ENCODE measurements at regions not wholly inside any gene's neighbourhood (a gene's known extent, or its start where the extent isn't known, plus 50 kb on each side); places are given as distances from the start of the nearest gene placed in this dataset.
"Not testable (repeated sequence)": the region's sequence is repeated elsewhere in the genome, so short reads cannot be mapped to it uniquely, and the experiment has no call there.

GRCh38 chrX:13487731-13488505, 81.5 kb upstream of the EGFL6 start:
- Histone ChIP-seq H3K27ac (peak overlapping the region; percentile 80), H3K9me3 (no peaks in the 10 kb centered on the region), H3K36me3 (no peaks in the 10 kb centered on the region), H3K4me3 (no peak overlapping the region), H3K4me1 (peaks cover 9% of the 10 kb centered on the region), H3K27me3 (no peaks in the 10 kb centered on the region)
- no peak for DNase-seq (ENCODE audit: extremely low spot score in 2 of 2)
- intact Hi-C loops (cut with DNase I), result loop anchor here (1.0 to 5.0 kb wide), 2 partner anchors 376 to 513 kb away; partner anchors contain the start of gene TMSB4X
- TF ChIP-seq POLR2A (IDR thresholded peaks at IDR 0.05), result no peak
- peak in 1 of 2 donors; percentile 56 for TF ChIP-seq POLR2AphosphoS5 (IDR thresholded peaks at IDR 0.05; ENCODE audit: insufficient read depth in 1 of 2, low read depth in 1 of 2)
- TF ChIP-seq, protein P1, sequence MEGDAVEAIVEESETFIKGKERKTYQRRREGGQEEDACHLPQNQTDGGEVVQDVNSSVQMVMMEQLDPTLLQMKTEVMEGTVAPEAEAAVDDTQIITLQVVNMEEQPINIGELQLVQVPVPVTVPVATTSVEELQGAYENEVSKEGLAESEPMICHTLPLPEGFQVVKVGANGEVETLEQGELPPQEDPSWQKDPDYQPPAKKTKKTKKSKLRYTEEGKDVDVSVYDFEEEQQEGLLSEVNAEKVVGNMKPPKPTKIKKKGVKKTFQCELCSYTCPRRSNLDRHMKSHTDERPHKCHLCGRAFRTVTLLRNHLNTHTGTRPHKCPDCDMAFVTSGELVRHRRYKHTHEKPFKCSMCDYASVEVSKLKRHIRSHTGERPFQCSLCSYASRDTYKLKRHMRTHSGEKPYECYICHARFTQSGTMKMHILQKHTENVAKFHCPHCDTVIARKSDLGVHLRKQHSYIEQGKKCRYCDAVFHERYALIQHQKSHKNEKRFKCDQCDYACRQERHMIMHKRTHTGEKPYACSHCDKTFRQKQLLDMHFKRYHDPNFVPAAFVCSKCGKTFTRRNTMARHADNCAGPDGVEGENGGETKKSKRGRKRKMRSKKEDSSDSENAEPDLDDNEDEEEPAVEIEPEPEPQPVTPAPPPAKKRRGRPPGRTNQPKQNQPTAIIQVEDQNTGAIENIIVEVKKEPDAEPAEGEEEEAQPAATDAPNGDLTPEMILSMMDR (IDR thresholded peaks at IDR 0.05), result peak in 2 of 3 experiments; percentile 30 to 82

GRCh38 chrX:13485167-13485566, 84.2 kb upstream of the EGFL6 start:
- no peaks in the 10 kb centered on the region for H3K27me3 ChIP-seq
- peaks cover 9% of the 10 kb centered on the region for H3K4me1 ChIP-seq
- intact Hi-C loops (cut with DNase I), result loop anchor here (5.0 kb wide), 1 partner anchor 373 kb away; no protein-coding TSS in a partner anchor
- no peak overlapping the region for H3K4me3 ChIP-seq
- DNase-seq (ENCODE audit: extremely low spot score in 2 of 2), result no peak
- no peaks in the 10 kb centered on the region for H3K36me3 ChIP-seq
- H3K27ac ChIP-seq, result no peak overlapping the region
- TF ChIP-seq POLR2A (IDR thresholded peaks at IDR 0.05) (no peak), POLR2AphosphoS5 (IDR thresholded peaks at IDR 0.05; ENCODE audit: insufficient read depth in 1 of 2, low read depth in 1 of 2) (no peak)
- TF ChIP-seq, protein P1 (IDR thresholded peaks at IDR 0.05), result no peak
- H3K9me3 ChIP-seq, result no peaks in the 10 kb centered on the region

DNA sequence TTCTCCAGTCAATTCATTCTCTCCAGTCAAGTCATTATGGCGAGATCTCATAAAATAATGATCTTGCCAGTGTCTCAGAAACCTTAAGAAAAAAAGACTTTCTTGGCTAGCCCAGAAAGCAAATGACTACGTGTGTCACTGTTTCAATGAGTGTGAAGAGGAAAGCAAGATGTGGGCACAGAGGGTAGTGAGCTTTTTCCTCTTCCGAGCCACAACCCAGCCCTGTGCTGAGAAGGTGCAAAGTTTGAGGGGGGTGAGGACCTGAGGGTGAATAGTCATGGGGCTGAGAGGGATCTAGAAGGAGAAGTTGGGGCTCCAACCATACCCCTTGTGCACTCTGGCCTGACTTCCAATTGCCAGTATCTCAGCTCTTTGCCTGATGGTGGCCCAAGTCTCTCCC, 85.6 kb upstream of the EGFL6 start:
- no peak overlapping the region for H3K4me3 ChIP-seq
- intact Hi-C loops (cut with DNase I), result no loop called here
- H3K4me1 ChIP-seq, result peaks cover 9% of the 10 kb centered on the region
- no peak overlapping the region for H3K27ac ChIP-seq
- DNase-seq (ENCODE audit: extremely low spot score in 2 of 2), result no peak
- no peaks in the 10 kb centered on the region for H3K36me3 ChIP-seq
- TF ChIP-seq, protein P1 (IDR thresholded peaks at IDR 0.05), result no peak
- TF ChIP-seq POLR2A (IDR thresholded peaks at IDR 0.05) (no peak), POLR2AphosphoS5 (IDR thresholded peaks at IDR 0.05; ENCODE audit: insufficient read depth in 1 of 2, low read depth in 1 of 2) (no peak)
- no peaks in the 10 kb centered on the region for H3K9me3 ChIP-seq
- no peaks in the 10 kb centered on the region for H3K27me3 ChIP-seq

GRCh38 chrX:13482746-13483541, 86.5 kb upstream of the EGFL6 start:
- DNase-seq (ENCODE audit: extremely low spot score in 2 of 2), result peak in 1 of 2 donors; percentile 77
- H3K27me3 ChIP-seq, result no peaks in the 10 kb centered on the region
- intact Hi-C loops (cut with DNase I), result no loop called here
- H3K4me3 ChIP-seq, result no peak overlapping the region
- TF ChIP-seq POLR2AphosphoS5 (IDR thresholded peaks at IDR 0.05; ENCODE audit: insufficient read depth in 1 of 2, low read depth in 1 of 2) (no peak), POLR2A (IDR thresholded peaks at IDR 0.05) (no peak)
- TF ChIP-seq, protein P1 (IDR thresholded peaks at IDR 0.05), result no peak
- H3K9me3 ChIP-seq, result no peaks in the 10 kb centered on the region
- H3K36me3 ChIP-seq, result no peaks in the 10 kb centered on the region
- peak overlapping the region; percentile 43 for H3K27ac ChIP-seq
- H3K4me1 ChIP-seq, result peaks cover 9% of the 10 kb centered on the region

GRCh38 chrX:13480780-13481179, 88.6 kb upstream of the EGFL6 start:
- H3K27me3 ChIP-seq; H3K36me3 ChIP-seq; H3K4me3 ChIP-seq; H3K9me3 ChIP-seq; H3K27ac ChIP-seq; H3K4me1 ChIP-seq; DNase-seq (ENCODE audit: extremely low spot score in 2 of 2); intact Hi-C loops (cut with DNase I): not testable (repeated sequence)

Measured in vagina (tissue), 2 donors.